ENCODE measurements at regions not wholly inside any gene's neighbourhood (a gene's known extent, or its start where the extent isn't known, plus 50 kb on each side); places are given as distances from the start of the nearest gene placed in this dataset.

- TF ChIP-seq CTCF (IDR thresholded peaks at IDR 0.05), result no peak
- TF ChIP-seq POLR2AphosphoS5 (IDR thresholded peaks at IDR 0.05), result no peak
- no peak for TF ChIP-seq EP300 (IDR thresholded peaks at IDR 0.05)
- TF ChIP-seq POLR2A (IDR thresholded peaks at IDR 0.05), result no peak
These were observed 698.3 kb downstream of the LRRIQ3 start for GRCh38 chr1:73499671-73500070.

Measured in sigmoid colon (tissue), 4 donors.